ENCODE measurements at regions not wholly inside any gene's neighbourhood (a gene's known extent, or its start where the extent isn't known, plus 50 kb on each side); places are given as distances from the start of the nearest gene placed in this dataset.
A peak's percentile ranks its signal among the peaks of the same experiment; 100 is the strongest.

DNA sequence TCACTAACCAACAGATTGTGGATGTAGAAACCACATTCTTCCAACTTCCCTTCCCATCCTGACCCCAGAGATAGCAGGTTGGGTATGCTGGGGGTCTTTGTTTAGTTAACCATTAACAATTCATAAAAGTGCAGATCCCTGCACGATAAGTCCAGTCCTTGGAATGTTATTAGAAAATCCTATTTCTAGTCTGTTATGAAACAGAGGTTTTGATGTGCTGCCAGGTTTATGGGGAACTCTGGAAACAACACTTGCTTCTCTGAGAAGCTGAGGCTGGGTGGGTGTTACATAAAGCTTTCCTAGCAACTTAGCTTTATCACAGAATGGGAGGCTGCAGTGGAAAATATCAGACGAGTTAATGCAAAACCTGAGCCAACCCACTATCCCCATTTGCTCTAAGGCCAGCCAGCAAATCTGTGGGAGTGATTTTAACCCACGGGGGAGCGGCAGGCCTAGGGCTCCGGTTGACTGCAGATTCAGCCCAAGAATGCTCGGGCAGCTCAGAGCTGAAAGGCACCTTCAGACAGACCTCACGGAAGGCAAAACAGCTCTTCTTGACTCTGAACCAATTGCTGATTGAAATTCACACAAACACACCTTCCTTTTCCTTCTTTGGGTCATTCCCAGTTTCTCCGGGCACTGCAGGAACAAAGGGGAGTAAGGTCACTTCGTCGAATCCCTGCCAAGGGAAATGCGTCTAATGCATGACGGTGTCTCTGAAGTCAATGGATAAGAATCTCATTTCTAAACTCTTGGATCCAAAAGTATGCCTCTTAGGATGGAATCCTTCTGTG lies 111.7 kb upstream of the IRF2BP2 start:
- peaks cover 46% of the 10 kb centered on the region for H3K4me1 ChIP-seq (ENCODE audit: control insufficient read depth, insufficient read depth, low read length)
- CTCF ChIA-PET = interaction anchor here (0.5 to 1.8 kb wide), 10 partner anchors 30 to 364 kb away, joined by 3 to 6 read pairs (median 4); no protein-coding TSS in a partner anchor

DNA sequence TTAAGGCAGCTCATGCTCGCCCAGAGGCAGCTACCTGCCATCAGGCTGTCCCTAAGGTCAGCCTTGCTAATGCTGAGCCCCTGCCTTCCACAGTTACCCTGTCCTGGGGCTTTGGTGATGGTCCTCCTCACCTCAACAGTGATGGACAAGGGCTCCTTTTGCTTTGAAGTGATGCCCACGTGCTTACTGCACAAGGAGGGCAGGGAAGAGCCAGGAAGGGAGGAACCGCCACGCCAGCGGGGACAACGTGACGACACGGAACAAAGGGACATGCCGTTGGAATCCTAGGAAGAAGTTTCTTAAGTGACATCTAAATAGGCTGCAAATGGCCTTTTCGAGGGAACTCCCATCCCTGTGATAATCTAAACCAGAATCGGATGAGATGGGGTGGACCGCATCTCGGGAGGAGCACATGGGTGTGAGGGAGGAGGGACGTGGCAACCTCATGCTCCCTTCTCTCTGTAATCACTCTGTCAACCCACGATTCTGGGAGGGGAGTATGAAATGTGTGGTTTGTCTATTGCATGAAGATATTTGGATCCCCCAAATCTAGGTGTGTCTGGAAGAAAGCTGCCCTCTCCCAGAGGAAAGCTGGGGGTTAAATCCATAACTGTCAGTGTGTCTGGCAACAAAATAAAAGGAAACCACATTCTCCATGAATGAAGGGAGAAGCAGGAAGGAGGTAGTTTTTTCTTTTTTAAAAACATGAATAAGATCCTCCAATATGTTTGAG lies 110.9 kb upstream of the IRF2BP2 start:
- H3K4me1 ChIP-seq (ENCODE audit: control insufficient read depth, insufficient read depth, low read length) = peaks cover 38% of the 10 kb centered on the region
- peak overlapping the region; percentile 6; the same call in 1 of the 2 replicates for H3K27ac ChIP-seq (ENCODE audit: extremely low read depth, low read depth, low read length)
- H3K9me3 ChIP-seq (ENCODE audit: control insufficient read depth, insufficient read depth, low read depth, low read length) = no peaks in the 10 kb centered on the region
- POLR2A ChIA-PET = interaction anchor here (1.3 kb wide), 1 partner anchor 25 kb away, joined by 3 read pairs; no protein-coding TSS in a partner anchor
- no peak overlapping the region for H3K4me3 ChIP-seq (ENCODE audit: low read depth, low read length)
- no peaks in the 10 kb centered on the region for H3K36me3 ChIP-seq (ENCODE audit: control insufficient read depth in 2 of 2, insufficient read depth in 1 of 2, low read length in 2 of 2)
- CTCF ChIA-PET = interaction anchor here (0.7 to 1.8 kb wide), 4 partner anchors 31 to 365 kb away, joined by 3 to 6 read pairs (median 4); no protein-coding TSS in a partner anchor
- no peak for TF ChIP-seq ZNF561 (tag by site-specific recombination; IDR thresholded peaks at IDR 0.05; ENCODE audit: borderline replicate concordance)
- TF ChIP-seq ZNF670 (tag by site-specific recombination; IDR thresholded peaks at IDR 0.05; ENCODE audit: low read depth) = no peak

More for the DNA sequence above, 111.7 kb upstream of the IRF2BP2 start:
- Histone ChIP-seq H3K36me3 (ENCODE audit: control insufficient read depth in 2 of 2, insufficient read depth in 1 of 2, low read length in 2 of 2) (no peaks in the 10 kb centered on the region), H3K27ac (ENCODE audit: extremely low read depth, low read depth, low read length) (peak overlapping the region; percentile 96; the same call in 1 of the 2 replicates), H3K9me3 (ENCODE audit: control insufficient read depth, insufficient read depth, low read depth, low read length) (no peaks in the 10 kb centered on the region), H3K4me3 (ENCODE audit: low read depth, low read length) (no peak overlapping the region)
- TF ChIP-seq ZNF37A (tag by site-specific recombination; IDR thresholded peaks at IDR 0.05) (no peak), EGR2 (tag by site-specific recombination; IDR thresholded peaks at IDR 0.05; ENCODE audit: low read depth) (peak; percentile 91), ZNF157 (tag by site-specific recombination; IDR thresholded peaks at IDR 0.05) (no peak), ZFHX2 (tag by site-specific recombination; conservative IDR thresholded peaks at IDR 0.05) (peak; percentile 90), ZIC2 (tag by site-specific recombination; IDR thresholded peaks at IDR 0.05) (no peak), ZNF548 (tag by site-specific recombination; IDR thresholded peaks at IDR 0.05) (0 out of 2 replicates have a peak, but pooled peaks have one; percentile 52), HOXD13 (CRISPR knock-in tag; IDR thresholded peaks at IDR 0.05; ENCODE audit: borderline replicate concordance) (0 out of 2 replicates have a peak, but pooled peaks have one; percentile 23)
- POLR2A ChIA-PET = interaction anchor here (1.3 to 7.5 kb wide), 2 partner anchors 24 to 110 kb away, joined by 3 to 135 read pairs; partner anchors contain the start of gene IRF2BP2

- Histone ChIP-seq H3K27ac (ENCODE audit: extremely low read depth, low read depth, low read length) (no peak overlapping the region), H3K4me1 (ENCODE audit: control insufficient read depth, insufficient read depth, low read length) (peaks cover 26% of the 10 kb centered on the region), H3K36me3 (ENCODE audit: control insufficient read depth in 2 of 2, insufficient read depth in 1 of 2, low read length in 2 of 2) (no peaks in the 10 kb centered on the region), H3K9me3 (ENCODE audit: control insufficient read depth, insufficient read depth, low read depth, low read length) (no peaks in the 10 kb centered on the region), H3K4me3 (ENCODE audit: low read depth, low read length) (no peak overlapping the region)
- ChIA-PET CTCF (interaction anchor here (0.6 to 2.0 kb wide), 6 partner anchors 9 to 541 kb away, joined by 3 to 7 read pairs (median 6); no protein-coding TSS in a partner anchor), POLR2A (no interaction called here)
- TF ChIP-seq, protein P1, sequence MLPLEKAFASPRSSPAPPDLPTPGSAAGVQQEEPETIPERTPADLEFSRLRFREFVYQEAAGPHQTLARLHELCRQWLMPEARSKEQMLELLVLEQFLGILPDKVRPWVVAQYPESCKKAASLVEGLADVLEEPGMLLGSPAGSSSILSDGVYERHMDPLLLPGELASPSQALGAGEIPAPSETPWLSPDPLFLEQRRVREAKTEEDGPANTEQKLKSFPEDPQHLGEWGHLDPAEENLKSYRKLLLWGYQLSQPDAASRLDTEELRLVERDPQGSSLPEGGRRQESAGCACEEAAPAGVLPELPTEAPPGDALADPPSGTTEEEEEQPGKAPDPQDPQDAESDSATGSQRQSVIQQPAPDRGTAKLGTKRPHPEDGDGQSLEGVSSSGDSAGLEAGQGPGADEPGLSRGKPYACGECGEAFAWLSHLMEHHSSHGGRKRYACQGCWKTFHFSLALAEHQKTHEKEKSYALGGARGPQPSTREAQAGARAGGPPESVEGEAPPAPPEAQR (tag by site-specific recombination; IDR thresholded peaks at IDR 0.05) = no peak
- no peak for TF ChIP-seq GLIS2 (tag by site-specific recombination; IDR thresholded peaks at IDR 0.05)
- TF ChIP-seq, protein P2, sequence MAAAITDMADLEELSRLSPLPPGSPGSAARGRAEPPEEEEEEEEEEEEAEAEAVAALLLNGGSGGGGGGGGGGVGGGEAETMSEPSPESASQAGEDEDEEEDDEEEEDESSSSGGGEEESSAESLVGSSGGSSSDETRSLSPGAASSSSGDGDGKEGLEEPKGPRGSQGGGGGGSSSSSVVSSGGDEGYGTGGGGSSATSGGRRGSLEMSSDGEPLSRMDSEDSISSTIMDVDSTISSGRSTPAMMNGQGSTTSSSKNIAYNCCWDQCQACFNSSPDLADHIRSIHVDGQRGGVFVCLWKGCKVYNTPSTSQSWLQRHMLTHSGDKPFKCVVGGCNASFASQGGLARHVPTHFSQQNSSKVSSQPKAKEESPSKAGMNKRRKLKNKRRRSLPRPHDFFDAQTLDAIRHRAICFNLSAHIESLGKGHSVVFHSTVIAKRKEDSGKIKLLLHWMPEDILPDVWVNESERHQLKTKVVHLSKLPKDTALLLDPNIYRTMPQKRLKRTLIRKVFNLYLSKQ (tag by site-specific recombination; IDR thresholded peaks at IDR 0.05; ENCODE audit: borderline replicate concordance) = no peak
- TF ChIP-seq YY1 (tag by site-specific recombination; IDR thresholded peaks at IDR 0.05) = no peak
- TF ChIP-seq TRIM28 (IDR thresholded peaks at IDR 0.05; ENCODE audit: borderline replicate concordance, low read length) = 0 out of 2 replicates have a peak, but pooled peaks have one; percentile 20
- no peak for TF ChIP-seq ZNF776 (tag by site-specific recombination; IDR thresholded peaks at IDR 0.05; ENCODE audit: borderline replicate concordance)
- no peak for TF ChIP-seq ZNF394 (tag by site-specific recombination; IDR thresholded peaks at IDR 0.05; ENCODE audit: borderline replicate concordance)
- no peak for TF ChIP-seq ZNF610 (tag by site-specific recombination; IDR thresholded peaks at IDR 0.05; ENCODE audit: borderline replicate concordance)
Measured at GRCh38 chr1:234719454-234720251, 109.7 kb upstream of the IRF2BP2 start.

Measured in HEK293 (cell line).